ENCODE measurements at regions not wholly inside any gene's neighbourhood (a gene's known extent, or its start where the extent isn't known, plus 50 kb on each side); places are given as distances from the start of the nearest gene placed in this dataset.

- no peak overlapping the region; a peak in 1 of 7 replicates for H3K27ac Mint-ChIP-seq
- Histone ChIP-seq H2BK15ac (ENCODE audit: low read depth, low read length) (no peak overlapping the region), H2AFZ (ENCODE audit: low read length) (no peak overlapping the region), H3K4ac (ENCODE audit: low read depth, low read length) (no peak overlapping the region), H3T11ph (ENCODE audit: low read length) (no peak overlapping the region), H4K20me1 (ENCODE audit: control insufficient read depth, insufficient read depth, insufficient read length) (no peaks in the 10 kb centered on the region), H3K9ac (ENCODE audit: extremely low read depth, insufficient read length, low read length) (no peak overlapping the region), H3K4me1 (ENCODE audit: insufficient read depth, low read length) (peaks cover 4% of the 10 kb centered on the region), H3K79me2 (ENCODE audit: insufficient read depth, low read length) (no peaks in the 10 kb centered on the region), H3K23me2 (ENCODE audit: insufficient read length, low read depth, low read length, poor library complexity, severe bottlenecking) (no peaks in the 10 kb centered on the region), H3K23ac (ENCODE audit: insufficient read length, low read depth, low read length) (no peak overlapping the region), H3K27ac (ENCODE audit: insufficient read length, low read depth, low read length) (no peak overlapping the region), H3K9me3 (ENCODE audit: control insufficient read depth, low read depth, low read length) (no peaks in the 10 kb centered on the region), H3K56ac (ENCODE audit: insufficient read length, low read depth, low read length) (no peak overlapping the region), H2AK5ac (ENCODE audit: insufficient read length, low read length) (no peak overlapping the region), H4K91ac (ENCODE audit: insufficient read length, low read depth, low read length) (no peak overlapping the region), H3K27me3 (ENCODE audit: insufficient read depth, low read length) (no peaks in the 10 kb centered on the region), H3K14ac (ENCODE audit: insufficient read depth, low read length) (no peak overlapping the region), H3K18ac (ENCODE audit: insufficient read length, low read depth, low read length) (no peak overlapping the region), H4K8ac (replicated peaks; ENCODE audit: insufficient read length, low read depth, low read length) (no peak overlapping the region), H3K4me2 (ENCODE audit: insufficient read depth, insufficient read length, low read length) (no peak overlapping the region), H2BK20ac (ENCODE audit: low read depth, low read length, poor library complexity, severe bottlenecking) (no peak overlapping the region), H4K5ac (ENCODE audit: insufficient read length, low read depth, low read length) (no peak overlapping the region), H2BK5ac (ENCODE audit: insufficient read length, low read length) (no peak overlapping the region), H2BK12ac (ENCODE audit: insufficient read length, low read depth, low read length) (no peak overlapping the region), H3K79me1 (ENCODE audit: insufficient read depth, low read depth, low read length, poor library complexity, severe bottlenecking) (no peaks in the 10 kb centered on the region), H2BK120ac (ENCODE audit: low read depth, low read length, poor library complexity, severe bottlenecking) (no peak overlapping the region)
- peaks cover 8 to 9% of the 10 kb centered on the region in 2 experiments for H3K4me1 Mint-ChIP-seq
- no peaks in the 10 kb centered on the region; the same call in 1 of the 2 replicates for H3K27me3 Mint-ChIP-seq (ENCODE audit: low read depth)
- TF ChIP-seq CTCF (conservative IDR thresholded peaks at IDR 0.05): no peak
- no peak for DNase-seq
- H3K4me3 Mint-ChIP-seq: no peak overlapping the region
- no peaks in the 10 kb centered on the region for H3K9me3 Mint-ChIP-seq
- no peaks in the 10 kb centered on the region for H3K36me3 Mint-ChIP-seq (ENCODE audit: insufficient read depth in 1 of 3, low read depth in 3 of 3)
- WGBS (ENCODE audit: extremely low coverage, insufficient read length, low lambda C conversion rate): no CpG with 5 or more reads among the region's 9 CpGs
Measured at GRCh38 chr10:84660450-84661159, 332.2 kb downstream of the CCSER2 start.

All from H9 (cell line).